Stomach (tissue), 8 donors: ENCODE measurements at regions not wholly inside any gene's neighbourhood (a gene's known extent, or its start where the extent isn't known, plus 50 kb on each side); places are given as distances from the start of the nearest gene placed in this dataset.

Experiments used
- DNase-seq, 2 donors: peaks; one replicate each; pipeline versions ENCODE4 v3.0.0 to v3.0.0-alpha.2; 2013 to 2019
- H3K27ac ChIP-seq, 5 donors: fragments of 200-600 bp in 4 of 5; sonication (generic) in 4 of 5; one replicate each; pipeline ENCODE4 v1.5.1; 2013 to 2019; ENCODE audit warnings: mild to moderate bottlenecking in 1 of 5, moderate library complexity in 1 of 5
- H3K27me3 ChIP-seq, 3 donors: fragments of 200-600 bp; sonication (generic); one replicate each; pipeline ENCODE4 v1.5.1; 2017 to 2019; ENCODE audit warnings: mixed run types in 1 of 3
- H3K36me3 ChIP-seq, 4 donors: fragments of 200-600 bp; sonication (generic); 1 replicate in 3 of 4; 2 replicates in 1 of 4; pipeline ENCODE4 v1.5.1; 2016 to 2019
- H3K4me1 ChIP-seq, 4 donors: fragments of 200-600 bp; sonication (generic); one replicate each; pipeline ENCODE4 v1.5.1; 2016 to 2019
- H3K4me3 ChIP-seq, 4 donors: fragments of 200-600 bp; sonication (generic) in 3 of 4; one replicate each; pipeline ENCODE4 v1.5.1; 2016 to 2019; ENCODE audit warnings: mild to moderate bottlenecking in 1 of 4
- H3K9me3 ChIP-seq, 4 donors: fragments of 200-600 bp; sonication (generic); one replicate each; pipeline ENCODE4 v1.5.1; 2016 to 2019
- EP300 ChIP-seq: sonication (generic); formaldehyde crosslinking; IDR thresholded peaks from one replicate; pipeline ENCODE4 v1.6.1; 2017; ENCODE audit warnings: antibody characterized with exemption
- POLR2A ChIP-seq, 4 donors: fragments of 450-650 bp; IDR thresholded peaks; one replicate each; pipeline ENCODE4 v1.6.1; 2016; ENCODE audit warnings: antibody characterized with exemption in 4 of 4, control low read depth in 2 of 4, mild to moderate bottlenecking in 1 of 4, moderate library complexity in 1 of 4
- POLR2AphosphoS5 ChIP-seq, 3 donors: sonication (generic); formaldehyde crosslinking; IDR thresholded peaks; one replicate each; pipeline ENCODE4 v1.6.1; 2016; ENCODE audit warnings: antibody characterized with exemption in 3 of 3
- WGBS, 5 donors: extraction: QIAGEN DNeasy Blood & Tissue Kit in 3 of 5; methylation state at CpG; one replicate each; pipeline versions ENCODE4 v1.1.5 to v1.1.7; 2013 to 2018; 5-methylcytosine and 5-hydroxymethylcytosine counted together
- intact Hi-C: fragments of 100-400 bp; cut with DNase I; formaldehyde crosslinking; loops from one replicate; pipeline ENCODE4 v1.15.1; 2023; ENCODE audit warnings: low total_unique reads
- TF ChIP-seq, protein P1 (sequence below), 7 experiments: fragments of 450-650 bp in 4 of 7; fragments of 200-600 bp in 3 of 7; sonication (generic) in 3 of 7; IDR thresholded peaks; one replicate each; pipeline ENCODE4 v1.5.1; 2016 to 2019; ENCODE audit warnings: antibody characterized with exemption in 7 of 7, control low read depth in 2 of 7, mild to moderate bottlenecking in 1 of 7
- donor health status: healthy with polysubstance abuse.
- donor health status: Bipolar disorder and iron deficiency.
- donor health status: healthy.

DNA sequence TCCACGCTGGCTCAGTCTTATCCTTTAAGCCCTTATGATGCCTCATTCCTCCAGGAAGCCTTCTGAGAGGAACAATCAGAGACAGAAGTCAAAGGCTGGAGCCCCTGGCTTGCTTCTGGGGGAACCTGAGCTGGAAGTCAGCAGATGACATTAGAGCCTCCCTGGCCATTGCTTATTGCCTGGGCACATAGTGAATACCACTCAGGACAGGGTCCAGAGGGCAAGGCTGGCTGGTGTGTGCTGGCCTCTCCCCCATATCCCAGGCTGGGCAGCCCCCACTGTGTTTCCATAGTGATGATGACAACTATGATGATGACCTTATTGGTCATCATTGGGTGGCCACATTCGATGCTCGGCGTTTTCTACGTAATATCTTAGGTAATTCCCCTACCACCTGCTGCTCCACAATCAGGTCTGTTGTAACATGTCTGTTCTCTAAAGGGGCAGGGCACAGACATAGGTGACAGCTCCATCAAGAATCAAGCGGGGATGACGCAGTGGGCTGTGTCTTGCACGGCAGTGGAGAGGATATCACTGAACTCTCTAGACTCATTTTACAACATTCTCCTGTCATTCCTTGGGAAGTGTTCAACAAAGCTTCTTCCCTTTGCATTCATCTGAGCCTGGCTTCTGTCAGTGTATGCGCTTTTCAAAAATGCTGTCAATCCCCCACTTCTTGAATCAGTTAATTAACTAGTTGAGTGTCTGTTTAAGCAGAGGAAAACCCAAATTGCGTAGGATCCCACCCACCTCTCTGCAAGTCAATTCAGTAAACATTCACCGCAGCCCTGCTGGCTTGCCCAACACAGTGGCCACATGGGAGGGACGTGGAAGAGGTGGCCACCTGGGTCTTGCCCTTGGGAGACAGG lies 89.4 kb upstream of the TSHZ3 start:
- DNase-seq, result no peak
- Histone ChIP-seq H3K9me3 (peaks cover 0 to 17% (median 3%) of the 10 kb centered on the region in 4 donors), H3K27ac (no peak overlapping the region), H3K4me1 (no peaks in the 10 kb centered on the region), H3K36me3 (no peaks in the 10 kb centered on the region), H3K27me3 (peaks cover 0 to 23% (median 0%) of the 10 kb centered on the region in 3 donors), H3K4me3 (no peak overlapping the region)
- intact Hi-C loops, result no loop called here
- 70 to 76% (median 73%) methylated on average over 12 of the region's 12 CpGs for WGBS, 5 donors
- TF ChIP-seq POLR2A (IDR thresholded peaks at IDR 0.05), result no peak
- TF ChIP-seq, protein P1, sequence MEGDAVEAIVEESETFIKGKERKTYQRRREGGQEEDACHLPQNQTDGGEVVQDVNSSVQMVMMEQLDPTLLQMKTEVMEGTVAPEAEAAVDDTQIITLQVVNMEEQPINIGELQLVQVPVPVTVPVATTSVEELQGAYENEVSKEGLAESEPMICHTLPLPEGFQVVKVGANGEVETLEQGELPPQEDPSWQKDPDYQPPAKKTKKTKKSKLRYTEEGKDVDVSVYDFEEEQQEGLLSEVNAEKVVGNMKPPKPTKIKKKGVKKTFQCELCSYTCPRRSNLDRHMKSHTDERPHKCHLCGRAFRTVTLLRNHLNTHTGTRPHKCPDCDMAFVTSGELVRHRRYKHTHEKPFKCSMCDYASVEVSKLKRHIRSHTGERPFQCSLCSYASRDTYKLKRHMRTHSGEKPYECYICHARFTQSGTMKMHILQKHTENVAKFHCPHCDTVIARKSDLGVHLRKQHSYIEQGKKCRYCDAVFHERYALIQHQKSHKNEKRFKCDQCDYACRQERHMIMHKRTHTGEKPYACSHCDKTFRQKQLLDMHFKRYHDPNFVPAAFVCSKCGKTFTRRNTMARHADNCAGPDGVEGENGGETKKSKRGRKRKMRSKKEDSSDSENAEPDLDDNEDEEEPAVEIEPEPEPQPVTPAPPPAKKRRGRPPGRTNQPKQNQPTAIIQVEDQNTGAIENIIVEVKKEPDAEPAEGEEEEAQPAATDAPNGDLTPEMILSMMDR (IDR thresholded peaks at IDR 0.05), result no peak
- no peak for TF ChIP-seq POLR2AphosphoS5 (IDR thresholded peaks at IDR 0.05)
- TF ChIP-seq EP300, result no peak

DNA sequence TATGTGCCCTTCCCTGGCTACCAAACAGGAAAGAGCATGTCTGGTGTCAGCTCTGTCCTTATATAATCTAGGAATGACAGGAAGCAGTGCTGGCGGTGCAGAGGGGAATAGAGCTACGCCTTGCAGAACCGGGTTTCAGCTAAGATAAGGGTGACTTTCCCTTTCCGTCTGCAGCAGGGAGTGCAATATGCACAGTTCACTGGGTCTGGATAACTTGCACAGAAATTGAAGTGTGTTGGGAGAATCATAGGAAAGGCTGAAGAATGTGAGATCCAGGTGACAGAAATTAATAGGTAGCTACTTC lies 90.0 kb upstream of the TSHZ3 start:
- Histone ChIP-seq H3K27ac (no peak overlapping the region), H3K27me3 (peaks cover 0 to 21% (median 0%) of the 10 kb centered on the region in 3 donors), H3K36me3 (no peaks in the 10 kb centered on the region), H3K9me3 (peaks cover 0 to 17% (median 3%) of the 10 kb centered on the region in 4 donors), H3K4me3 (no peak overlapping the region), H3K4me1 (no peaks in the 10 kb centered on the region)
- DNase-seq, result no peak
- intact Hi-C loops, result no loop called here
- TF ChIP-seq, protein P1 (IDR thresholded peaks at IDR 0.05), result no peak
- TF ChIP-seq POLR2A (IDR thresholded peaks at IDR 0.05), result no peak
- TF ChIP-seq POLR2AphosphoS5 (IDR thresholded peaks at IDR 0.05), result no peak
- no peak for TF ChIP-seq EP300
- 25 to 37% (median 33%) methylated on average over 4 of the region's 4 CpGs for WGBS, 5 donors

DNA sequence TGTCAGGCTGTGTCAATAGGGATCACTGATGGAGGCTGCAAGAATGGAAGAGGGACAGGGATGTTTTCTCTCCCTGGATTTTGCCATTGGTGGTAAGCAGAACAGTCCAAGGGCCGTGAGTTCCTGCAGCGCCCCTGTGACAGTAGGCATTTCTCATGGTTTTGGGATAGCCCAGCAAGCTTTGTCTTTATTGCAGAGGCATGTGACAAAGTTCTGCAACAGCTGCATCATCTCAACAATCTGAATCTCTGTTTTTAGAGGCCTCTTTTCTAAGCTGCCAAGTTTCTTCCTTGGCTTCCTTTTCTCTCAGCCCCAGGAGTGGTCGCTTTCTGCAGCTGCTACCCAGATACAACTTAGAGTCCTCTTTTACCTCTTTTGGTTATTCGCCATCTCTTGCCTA lies 95.7 kb upstream of the TSHZ3 start:
- peaks cover 0 to 17% (median 12%) of the 10 kb centered on the region in 4 donors for H3K9me3 ChIP-seq
- WGBS, 5 donors, result 75 to 80% (median 79%) methylated on average over 4 of the region's 4 CpGs
- H3K27ac ChIP-seq, result no peak overlapping the region
- peak in 1 of 2 donors; percentile 32 for DNase-seq
- no peak overlapping the region for H3K4me3 ChIP-seq
- TF ChIP-seq POLR2AphosphoS5 (IDR thresholded peaks at IDR 0.05), result no peak
- TF ChIP-seq EP300, result no peak
- no peak for TF ChIP-seq POLR2A (IDR thresholded peaks at IDR 0.05)
- TF ChIP-seq, protein P1 (IDR thresholded peaks at IDR 0.05), result no peak
- H3K36me3 ChIP-seq, result no peaks in the 10 kb centered on the region
- H3K27me3 ChIP-seq, result peaks cover 0 to 3% (median 0%) of the 10 kb centered on the region in 3 donors
- no peaks in the 10 kb centered on the region for H3K4me1 ChIP-seq
- intact Hi-C loops, result no loop called here

DNA sequence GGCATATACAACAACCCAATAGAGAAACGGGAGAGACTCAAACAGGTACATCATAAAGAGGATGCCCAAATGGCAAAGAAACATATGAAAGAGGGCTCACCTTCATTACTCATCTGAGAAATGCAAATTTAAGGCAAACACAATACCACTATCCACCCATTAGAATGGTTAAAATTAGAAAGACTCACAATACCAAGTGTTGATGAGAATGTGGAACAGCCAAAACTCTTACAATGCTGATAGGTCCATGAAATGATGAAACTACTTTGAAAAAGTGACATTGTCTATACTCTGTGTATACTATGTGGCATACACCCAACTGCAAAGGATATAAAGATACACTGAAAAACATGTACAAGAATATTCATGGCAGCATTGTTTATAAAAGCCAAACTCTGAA lies 96.2 kb upstream of the TSHZ3 start:
- 67 to 84% (median 78%) methylated on average over 1 of the region's 1 CpG for WGBS, 5 donors
- H3K4me3 ChIP-seq, result no peak overlapping the region
- H3K9me3 ChIP-seq, result peaks cover 0 to 17% (median 12%) of the 10 kb centered on the region in 4 donors
- DNase-seq, result no peak
- intact Hi-C loops, result no loop called here
- TF ChIP-seq, protein P1 (IDR thresholded peaks at IDR 0.05), result no peak
- TF ChIP-seq POLR2A (IDR thresholded peaks at IDR 0.05) (no peak), POLR2AphosphoS5 (IDR thresholded peaks at IDR 0.05) (no peak), EP300 (no peak)
- H3K36me3 ChIP-seq, result no peaks in the 10 kb centered on the region
- H3K4me1 ChIP-seq, result no peaks in the 10 kb centered on the region
- H3K27me3 ChIP-seq, result peaks cover 0 to 8% (median 0%) of the 10 kb centered on the region in 3 donors
- H3K27ac ChIP-seq, result no peak overlapping the region
